Limb (tissue), 2 donors: ENCODE measurements at regions not wholly inside any gene's neighbourhood (a gene's known extent, or its start where the extent isn't known, plus 50 kb on each side); places are given as distances from the start of the nearest gene placed in this dataset.

ENCODE experiments used
- DNase-seq, 2 donors: peaks; one replicate each; pipeline ENCODE4 v3.0.0-alpha.2; 2016; ENCODE audit errors: extremely low spot score in 2 of 2

- DNase-seq, result no peak
Measured at GRCh38 chr15:39113741-39114140, 467.1 kb upstream of the THBS1 start.

- DNase-seq, result no peak
Measured at GRCh38 chr15:39114690-39115378, 466.0 kb upstream of the THBS1 start.

GRCh38 chr15:39115379-39116057 lies 465.4 kb upstream of the THBS1 start:
- DNase-seq, result no peak

- no peak for DNase-seq
Measured at GRCh38 chr15:39118510-39118909, 462.4 kb upstream of the THBS1 start.

GRCh38 chr15:39124155-39124552 lies 456.7 kb upstream of the THBS1 start:
- DNase-seq, result no peak

GRCh38 chr15:39124553-39125171 lies 456.2 kb upstream of the THBS1 start:
- peak in 1 of 2 donors; percentile 37 for DNase-seq

- no peak for DNase-seq
Measured at GRCh38 chr15:39125226-39125625, 455.7 kb upstream of the THBS1 start.

GRCh38 chr15:39125904-39126303 lies 455.0 kb upstream of the THBS1 start:
- no peak for DNase-seq

GRCh38 chr15:39127151-39127790 lies 453.6 kb upstream of the THBS1 start:
- DNase-seq, result no peak

GRCh38 chr15:39127925-39128617 lies 452.8 kb upstream of the THBS1 start:
- no peak for DNase-seq

- no peak for DNase-seq
Measured at GRCh38 chr15:39128746-39129145, 452.1 kb upstream of the THBS1 start.

- DNase-seq, result no peak
Measured at GRCh38 chr15:39130556-39131379, 450.1 kb upstream of the THBS1 start.

GRCh38 chr15:39131609-39132008 lies 449.3 kb upstream of the THBS1 start:
- no peak for DNase-seq

- no peak for DNase-seq
Measured at GRCh38 chr15:39132070-39132469, 448.8 kb upstream of the THBS1 start.

- DNase-seq, result no peak
Measured at GRCh38 chr15:39132954-39133600, 447.8 kb upstream of the THBS1 start.

- DNase-seq, result no peak
Measured at GRCh38 chr15:39134282-39134681, 446.6 kb upstream of the THBS1 start.

GRCh38 chr15:39135989-39136388 lies 444.9 kb upstream of the THBS1 start:
- DNase-seq, result no peak

- DNase-seq, result no peak
Measured at GRCh38 chr15:39139431-39140059, 441.3 kb upstream of the THBS1 start.

- DNase-seq, result no peak
Measured at GRCh38 chr15:39140060-39140604, 440.7 kb upstream of the THBS1 start.

- no peak for DNase-seq
Measured at GRCh38 chr15:39142500-39142899, 438.4 kb upstream of the THBS1 start.
